HG02678 (cell line): ENCODE measurements at regions not wholly inside any gene's neighbourhood (a gene's known extent, or its start where the extent isn't known, plus 50 kb on each side); places are given as distances from the start of the nearest gene placed in this dataset.

Experiments
- ATAC-seq: cut with Tn5 transposase; IDR thresholded peaks from one replicate; pipeline ENCODE4 v1.9.1; 2021; ENCODE audit warnings: mild to moderate bottlenecking, moderate library complexity; ENCODE audit not compliant: unreplicated experiment

DNA sequence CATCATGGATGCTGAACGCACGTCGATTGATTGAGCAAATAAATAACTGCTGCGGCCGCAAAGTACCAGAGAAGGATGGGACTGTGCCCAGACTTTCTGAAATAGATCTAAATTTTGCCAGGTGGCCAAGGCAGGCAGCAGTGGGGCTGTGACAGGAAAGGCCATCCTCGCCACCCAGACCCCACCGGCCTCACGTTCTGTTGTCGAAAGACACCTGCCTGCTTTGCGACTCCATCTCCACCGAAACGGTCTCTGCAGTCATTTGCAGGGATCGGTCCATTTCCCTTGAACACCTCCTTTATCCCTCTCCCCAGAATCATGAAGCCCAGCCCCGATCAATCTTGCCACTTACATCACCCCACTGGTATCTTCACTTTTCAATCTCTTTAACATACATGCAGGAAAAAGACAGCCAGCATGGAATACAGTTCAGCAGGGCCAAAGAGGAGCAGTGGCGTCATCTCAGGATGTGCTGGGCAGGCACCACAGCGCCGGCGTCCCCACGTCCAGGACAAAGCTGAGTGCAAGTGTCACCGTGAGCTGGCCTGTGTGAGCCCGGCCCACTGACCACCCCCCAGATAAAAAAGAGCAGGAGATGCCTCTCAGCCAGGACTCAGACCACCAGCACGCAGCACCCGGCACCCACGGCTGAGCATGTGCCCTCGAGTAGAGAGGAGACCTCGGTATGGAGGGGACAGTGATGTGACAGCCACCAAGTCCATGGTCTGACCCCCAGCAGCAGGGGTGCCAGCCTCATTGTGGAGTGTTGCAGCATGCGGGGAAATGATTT, 610.3 kb downstream of the TBC1D22A start:
- ATAC-seq = no peak

DNA sequence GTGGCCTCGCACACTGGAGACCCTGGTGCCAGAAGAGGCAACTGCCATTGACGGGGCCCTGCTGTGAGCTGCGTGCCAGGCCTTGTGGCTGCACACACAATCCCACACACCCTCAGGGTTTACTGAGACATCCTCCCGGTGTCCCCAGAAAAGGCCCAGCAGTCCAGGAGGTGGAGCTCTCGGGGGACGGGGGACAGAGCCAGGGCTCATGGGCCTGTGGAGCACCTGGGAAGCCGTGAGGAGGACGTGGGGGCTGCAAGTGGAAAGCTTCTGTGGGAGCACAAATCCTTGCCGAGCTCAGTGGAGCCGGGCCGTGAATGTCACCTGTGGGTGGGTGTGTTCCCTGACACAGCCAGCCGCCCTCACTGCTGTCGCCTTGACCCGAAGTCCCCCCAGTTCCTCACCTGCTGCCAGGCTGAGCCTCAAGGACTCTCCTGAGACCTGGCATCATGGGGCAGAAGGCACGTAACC, 609.7 kb downstream of the TBC1D22A start:
- ATAC-seq = no peak

DNA sequence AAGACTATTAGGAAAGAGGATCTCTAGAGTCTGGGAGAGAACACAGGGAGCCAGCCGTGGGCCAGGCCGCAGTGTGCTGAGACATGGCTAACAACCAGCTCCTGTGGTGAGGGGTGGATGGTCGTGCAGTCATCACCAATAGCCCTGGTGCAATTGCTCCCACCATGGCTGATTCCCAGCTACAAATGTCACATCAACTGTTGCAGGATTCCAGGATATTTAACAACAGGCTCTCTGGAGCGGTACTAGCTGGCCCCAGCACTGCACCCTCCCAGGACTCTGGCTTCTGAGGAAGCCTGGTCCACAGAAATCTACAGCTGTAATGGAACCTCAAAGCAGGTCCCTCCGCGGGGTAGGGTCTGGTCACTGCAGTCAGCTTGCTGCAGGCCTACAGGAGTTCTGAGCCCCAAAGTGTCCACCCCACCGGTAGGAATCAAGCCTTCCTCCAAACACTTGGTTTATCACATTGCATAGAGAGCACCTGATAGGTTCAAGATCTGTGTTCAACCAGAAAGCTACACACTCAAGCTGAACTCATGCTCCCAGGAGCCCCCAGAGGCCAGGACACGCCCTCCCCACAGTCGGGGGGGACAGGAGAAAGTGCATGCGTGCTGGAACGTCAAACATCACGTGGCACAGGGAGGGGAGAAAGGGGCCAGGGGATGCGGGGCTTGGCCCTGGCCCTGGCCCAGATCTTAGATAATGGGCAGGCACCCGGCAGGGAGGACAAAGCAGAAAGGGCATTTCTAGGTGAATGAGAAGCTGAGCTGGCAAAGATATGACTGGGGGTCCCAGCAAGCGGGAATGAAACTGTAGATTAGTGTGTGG, 609.0 kb downstream of the TBC1D22A start:
- no peak for ATAC-seq

- ATAC-seq = no peak
Observed at GRCh38 chr22:47370448-47371262, 608.2 kb downstream of the TBC1D22A start.

DNA sequence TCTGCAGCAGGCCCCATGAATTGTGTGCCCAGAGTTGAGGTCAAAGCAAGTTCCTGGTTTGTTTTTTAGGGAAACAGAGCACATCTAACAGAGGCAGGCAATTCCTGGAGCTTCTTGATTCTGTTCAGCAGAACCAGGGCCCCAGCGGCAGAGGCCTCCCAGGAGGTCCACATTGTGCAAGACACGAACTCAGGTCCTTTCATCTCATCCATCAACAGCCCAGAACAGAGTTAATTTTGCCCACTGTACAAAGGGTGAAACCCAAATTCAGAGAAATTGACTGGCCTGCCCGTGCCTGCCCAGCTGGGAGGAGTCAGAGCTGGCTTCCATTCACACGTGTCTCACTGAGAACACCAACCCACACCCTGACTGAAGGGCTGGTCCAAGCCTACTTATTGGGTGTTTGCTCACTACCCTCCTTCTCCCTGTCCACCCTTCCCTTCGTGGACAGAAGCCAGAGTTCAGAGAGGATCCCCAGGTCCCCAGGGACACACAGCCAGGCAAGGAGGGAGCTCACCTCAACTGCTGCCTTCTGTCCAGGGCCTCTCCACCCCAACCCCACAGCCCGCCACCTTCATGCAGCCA, 607.1 kb downstream of the TBC1D22A start:
- no peak for ATAC-seq

- no peak for ATAC-seq
Observed at GRCh38 chr22:47369020-47369419, 606.6 kb downstream of the TBC1D22A start.

GRCh38 chr22:47367993-47368945, 605.8 kb downstream of the TBC1D22A start:
- ATAC-seq = no peak

- ATAC-seq = no peak
Observed at GRCh38 chr22:47367107-47367690, 604.7 kb downstream of the TBC1D22A start.

DNA sequence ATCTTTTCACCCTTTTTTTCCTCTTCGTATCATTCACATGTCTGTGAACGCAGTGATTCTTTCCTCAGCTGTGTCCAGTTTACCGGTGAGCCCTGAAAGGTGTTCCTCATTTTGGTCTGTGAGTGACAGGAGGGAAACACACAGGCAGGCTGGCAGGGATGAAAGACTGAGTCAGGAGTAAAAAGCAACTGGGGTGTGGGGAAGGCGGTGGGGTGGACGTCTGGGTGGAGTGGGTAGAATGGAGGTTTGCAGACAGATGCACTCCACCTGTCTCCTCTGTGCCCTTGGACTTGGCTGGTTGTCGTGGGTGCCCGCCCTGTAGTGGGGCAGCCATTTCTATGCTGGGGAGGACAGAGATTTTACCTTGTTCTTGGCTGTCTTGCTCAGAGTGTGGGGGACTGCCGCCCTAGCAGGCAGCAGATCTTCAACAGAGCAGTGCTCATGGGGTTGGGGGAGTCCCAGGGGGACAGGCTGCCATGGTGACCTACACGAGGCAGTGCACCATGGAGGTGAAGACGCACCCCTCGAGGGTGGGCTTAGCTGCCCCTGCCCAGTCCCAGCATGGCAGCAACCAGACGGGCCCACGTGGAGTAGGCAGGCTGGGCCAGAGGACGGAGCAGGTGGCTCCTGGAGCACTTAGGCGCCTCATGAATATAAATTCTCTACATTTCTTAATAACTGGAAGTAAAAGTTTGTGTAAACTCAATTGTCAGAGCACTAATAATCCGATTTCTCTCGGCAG, 603.7 kb downstream of the TBC1D22A start:
- no peak for ATAC-seq

- no peak for ATAC-seq
Observed at GRCh38 chr22:47361247-47361646, 598.8 kb downstream of the TBC1D22A start.

- ATAC-seq = no peak
Observed at GRCh38 chr22:47357493-47357892, 595.0 kb downstream of the TBC1D22A start.

DNA sequence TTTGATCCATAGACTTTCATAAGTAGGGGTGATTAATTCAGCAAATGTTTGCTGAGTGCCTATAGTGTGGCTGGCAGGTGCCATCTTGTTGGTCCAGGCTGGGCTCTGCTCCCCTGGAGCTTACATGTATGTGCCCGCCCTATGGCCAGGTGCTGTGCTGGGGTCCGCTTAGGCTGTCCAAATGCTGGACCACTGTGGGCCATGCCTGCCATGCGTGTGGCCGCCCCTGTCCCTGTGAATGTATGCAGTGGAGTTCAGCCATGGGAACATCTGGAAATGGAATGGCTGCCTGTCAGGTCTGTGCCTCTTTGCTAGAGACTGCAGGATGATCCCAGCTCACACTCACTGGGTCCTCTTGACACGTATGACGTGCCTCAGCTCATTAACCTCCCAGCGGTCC, 594.6 kb downstream of the TBC1D22A start:
- ATAC-seq = no peak

DNA sequence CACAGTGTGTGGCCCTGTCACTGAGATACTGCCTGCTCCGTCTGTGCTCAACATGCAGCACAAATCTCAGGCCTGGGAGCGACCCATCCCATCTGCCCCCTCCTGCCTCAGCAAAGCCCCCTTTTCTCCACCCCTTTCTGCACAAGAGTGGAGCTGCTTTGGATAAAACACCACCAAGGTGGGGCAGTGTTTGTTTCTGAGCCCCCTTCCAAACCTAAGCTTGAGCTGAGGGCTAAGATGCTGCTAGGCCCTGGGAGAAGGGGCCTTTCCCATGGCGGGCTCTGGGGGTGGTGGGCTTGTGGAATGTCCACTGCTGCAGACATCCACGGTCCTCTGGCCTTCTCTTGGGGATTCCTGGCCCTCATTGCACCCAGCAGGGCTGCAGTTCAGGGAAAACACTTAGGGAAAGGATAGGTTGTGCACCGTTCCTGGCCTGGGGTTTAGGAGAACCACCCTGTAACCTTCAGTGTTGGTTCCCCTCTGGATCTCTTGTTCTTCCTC, 594.1 kb downstream of the TBC1D22A start:
- ATAC-seq = no peak

DNA sequence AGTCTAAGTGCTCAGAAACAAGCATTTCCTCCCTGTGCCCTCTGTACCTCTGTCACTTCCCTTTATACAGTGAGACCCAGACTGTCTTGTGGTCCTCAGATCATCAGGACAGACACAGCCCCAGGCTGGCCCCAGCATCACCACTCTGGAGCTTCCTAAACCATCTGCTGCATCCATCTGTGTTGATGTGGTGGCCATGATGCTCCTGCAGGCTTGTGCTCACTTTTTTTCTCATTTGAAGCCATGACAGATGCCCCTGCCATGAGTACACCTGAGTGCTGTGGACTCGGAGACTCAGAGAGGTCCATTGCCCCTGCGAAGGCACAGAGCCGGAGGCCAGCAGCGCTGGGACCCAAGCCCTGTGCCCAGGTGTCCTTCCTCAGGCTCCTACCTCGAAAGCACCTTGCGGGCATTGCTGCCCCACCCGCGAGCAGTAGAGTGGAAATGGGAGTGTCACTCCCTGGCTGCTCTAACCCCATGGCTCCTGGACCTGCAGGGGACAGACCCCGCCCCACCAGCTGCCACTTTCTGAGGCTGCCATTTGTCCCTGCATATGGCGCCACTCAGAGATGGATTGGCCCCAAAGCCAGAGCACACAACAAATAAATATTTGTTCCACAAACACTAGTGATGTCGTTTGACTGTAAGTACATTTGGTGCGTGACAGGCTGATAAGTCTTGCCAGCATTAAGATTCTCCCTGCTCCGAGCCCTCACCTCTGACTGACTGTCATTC, 593.5 kb downstream of the TBC1D22A start:
- ATAC-seq = no peak

- no peak for ATAC-seq
Observed at GRCh38 chr22:47355388-47355725, 592.9 kb downstream of the TBC1D22A start.

DNA sequence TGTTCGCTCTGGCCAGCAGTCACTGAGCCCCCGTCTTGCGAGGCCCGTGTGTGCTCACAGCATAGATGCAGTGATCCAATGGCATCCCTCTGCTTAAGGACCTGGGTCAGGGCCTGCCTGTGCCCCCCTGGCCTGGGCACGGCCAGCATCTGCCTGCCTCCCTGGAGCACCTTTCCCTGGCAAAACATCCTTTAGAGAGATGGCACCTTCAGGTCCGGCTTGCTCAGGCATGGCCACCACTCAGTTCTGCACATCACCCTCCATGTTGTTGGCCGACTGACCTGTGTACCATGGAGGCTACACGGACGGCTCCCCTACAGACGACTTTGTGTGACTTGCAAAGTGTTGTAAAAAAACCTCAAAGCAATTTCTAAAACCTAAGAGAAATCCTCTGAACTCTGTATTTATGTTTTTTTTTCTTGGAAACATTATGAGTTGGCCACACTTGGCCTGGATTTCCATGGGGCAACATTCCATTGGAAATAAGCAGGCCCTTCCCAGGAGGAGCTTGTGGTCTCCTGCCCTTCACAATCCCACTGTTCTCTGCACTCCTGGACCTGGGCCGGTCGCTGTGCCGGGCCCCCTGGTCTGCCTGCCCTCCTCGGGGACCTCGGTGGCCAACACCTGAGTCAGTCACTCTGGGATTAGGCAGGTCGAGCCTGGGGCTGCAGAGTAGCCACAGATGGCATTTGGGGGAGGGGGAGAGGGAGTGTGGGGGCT, 592.4 kb downstream of the TBC1D22A start:
- no peak for ATAC-seq
